Spleen (tissue), 11 donors: ENCODE measurements at regions not wholly inside any gene's neighbourhood (a gene's known extent, or its start where the extent isn't known, plus 50 kb on each side); places are given as distances from the start of the nearest gene placed in this dataset.

ENCODE experiments used
- DNase-seq: peaks from one replicate; pipeline ENCODE4 v3.0.0-alpha.2; 2020
- H3K27ac ChIP-seq, 8 donors: fragments of 200-600 bp; sonication (generic) in 7 of 8; 1 replicate in 4 of 8; 2 replicates in 4 of 8; pipeline versions ENCODE4 v1.5.0 to v1.8.0; 2016 to 2021; ENCODE audit warnings: inconsistent platforms in 4 of 8, mild to moderate bottlenecking in 4 of 8, moderate library complexity in 1 of 8
- H3K27me3 ChIP-seq, 7 donors: fragments of 200-600 bp; sonication (generic) in 6 of 7; replicated peaks in 1 of 7; 1 replicate in 4 of 7; 2 replicates in 3 of 7; pipeline versions ENCODE4 v1.5.0 to v1.8.0; 2016 to 2021; ENCODE audit warnings: inconsistent platforms in 3 of 7, mild to moderate bottlenecking in 1 of 7
- H3K36me3 ChIP-seq, 6 donors: fragments of 200-600 bp; sonication (generic) in 5 of 6; 1 replicate in 4 of 6; 2 replicates in 2 of 6; pipeline versions ENCODE4 v1.5.0 to v1.8.0; 2016 to 2021; ENCODE audit warnings: inconsistent platforms in 2 of 6
- H3K4me1 ChIP-seq, 6 donors: fragments of 200-600 bp; sonication (generic) in 5 of 6; 1 replicate in 3 of 6; 2 replicates in 3 of 6; pipeline versions ENCODE4 v1.5.0 to v1.8.0; 2016 to 2021; ENCODE audit warnings: inconsistent platforms in 3 of 6
- H3K4me3 ChIP-seq, 8 donors: fragments of 200-600 bp; sonication (generic) in 7 of 8; 1 replicate in 4 of 8; 2 replicates in 4 of 8; pipeline versions ENCODE4 v1.5.0 to v1.8.0; 2016 to 2021; ENCODE audit warnings: inconsistent platforms in 4 of 8, mild to moderate bottlenecking in 4 of 8, moderate library complexity in 2 of 8
- H3K9me3 ChIP-seq, 8 donors: fragments of 200-600 bp; sonication (generic) in 7 of 8; 1 replicate in 4 of 8; 2 replicates in 4 of 8; pipeline versions ENCODE4 v1.5.0 to v1.8.0; 2016 to 2021; ENCODE audit warnings: inconsistent platforms in 4 of 8
- CTCF ChIP-seq, 11 experiments: fragments of 200-600 bp in 7 of 11; fragments of 450-650 bp in 4 of 11; sonication (generic) in 4 of 11; IDR thresholded peaks in 8 of 11; conservative IDR thresholded peaks in 3 of 11; 1 replicate in 7 of 11; 2 replicates in 4 of 11; pipeline versions ENCODE4 v1.4.0 to v1.8.0; 2016 to 2021; ENCODE audit warnings: antibody characterized with exemption in 11 of 11, inconsistent platforms in 4 of 11, mild to moderate bottlenecking in 1 of 11
- POLR2A ChIP-seq, 3 donors: fragments of 450-650 bp; IDR thresholded peaks; one replicate each; pipeline ENCODE4 v1.5.1; 2017; ENCODE audit warnings: antibody characterized with exemption in 3 of 3, mild to moderate bottlenecking in 1 of 3
- POLR2AphosphoS5 ChIP-seq, 3 donors: sonication (generic); formaldehyde crosslinking; IDR thresholded peaks; one replicate each; pipeline ENCODE4 v1.5.1; 2017; ENCODE audit warnings: antibody characterized with exemption in 3 of 3
- WGBS, 5 donors: extraction: QIAGEN DNeasy Blood & Tissue Kit in 3 of 5; methylation state at CpG; one replicate each; pipeline versions ENCODE4 v1.1.5 to v1.1.7; 2013 to 2018; 5-methylcytosine and 5-hydroxymethylcytosine counted together
- intact Hi-C: fragments of 100-400 bp; cut with DNase I; formaldehyde crosslinking; loops from one replicate; pipeline ENCODE4 v1.15.0; 2023; ENCODE audit warnings: low total_unique reads
- donor health status: healthy with polysubstance abuse.
- donor health status: DM: no; HTN: no; CAD: no; lungs with moderate emphysema.
- donor health status: DM: no; HTN: no; CAD: no.
- donor health status: Bipolar disorder and iron deficiency.
- donor health status: healthy.
- donor health status: DM: no; HTN: no; CAD: no.
- donor health status: DM: yes; HTN: yes; CAD: no.

GRCh38 chr1:98188774-98189173, 267.9 kb upstream of the DPYD start:
- H3K27ac ChIP-seq, result no peak overlapping the region
- no peak for DNase-seq
- H3K4me1 ChIP-seq, result no peaks in the 10 kb centered on the region
- no peaks in the 10 kb centered on the region for H3K9me3 ChIP-seq
- no peaks in the 10 kb centered on the region for H3K27me3 ChIP-seq
- H3K4me3 ChIP-seq, result no peak overlapping the region
- 30 to 52% (median 44%) methylated on average over 1 of the region's 1 CpG for WGBS, 5 donors
- intact Hi-C loops, result no loop called here
- H3K36me3 ChIP-seq, result no peaks in the 10 kb centered on the region
- no peak for TF ChIP-seq POLR2A (IDR thresholded peaks at IDR 0.05)
- TF ChIP-seq CTCF (IDR thresholded peaks at IDR 0.05 in 8 of 11, conservative IDR thresholded peaks at IDR 0.05 in 3 of 11), result no peak
- no peak for TF ChIP-seq POLR2AphosphoS5 (IDR thresholded peaks at IDR 0.05)

GRCh38 chr1:98184856-98185255, 264.0 kb upstream of the DPYD start:
- intact Hi-C loops, result no loop called here
- H3K4me1 ChIP-seq, result no peaks in the 10 kb centered on the region
- H3K27me3 ChIP-seq, result no peaks in the 10 kb centered on the region
- WGBS, 5 donors, result 67 to 91% (median 78%) methylated on average over 2 of the region's 2 CpGs
- DNase-seq, result no peak
- H3K27ac ChIP-seq, result no peak overlapping the region
- no peaks in the 10 kb centered on the region for H3K36me3 ChIP-seq
- H3K9me3 ChIP-seq, result no peaks in the 10 kb centered on the region
- H3K4me3 ChIP-seq, result no peak overlapping the region
- TF ChIP-seq CTCF (IDR thresholded peaks at IDR 0.05 in 8 of 11, conservative IDR thresholded peaks at IDR 0.05 in 3 of 11), result no peak
- no peak for TF ChIP-seq POLR2AphosphoS5 (IDR thresholded peaks at IDR 0.05)
- TF ChIP-seq POLR2A (IDR thresholded peaks at IDR 0.05), result no peak

- Histone ChIP-seq H3K27ac (no peak overlapping the region), H3K4me1 (no peaks in the 10 kb centered on the region), H3K9me3 (no peaks in the 10 kb centered on the region), H3K27me3 (no peaks in the 10 kb centered on the region), H3K4me3 (no peak overlapping the region), H3K36me3 (no peaks in the 10 kb centered on the region)
- WGBS, 5 donors, result 48 to 93% (median 78%) methylated on average over 1 of the region's 1 CpG
- DNase-seq, result no peak
- intact Hi-C loops, result no loop called here
- no peak for TF ChIP-seq POLR2A (IDR thresholded peaks at IDR 0.05)
- TF ChIP-seq POLR2AphosphoS5 (IDR thresholded peaks at IDR 0.05), result no peak
- no peak for TF ChIP-seq CTCF (IDR thresholded peaks at IDR 0.05 in 8 of 11, conservative IDR thresholded peaks at IDR 0.05 in 3 of 11)
Observed at GRCh38 chr1:98181036-98181764, 260.4 kb upstream of the DPYD start.

- Histone ChIP-seq H3K27ac (no peak overlapping the region), H3K4me1 (no peaks in the 10 kb centered on the region), H3K4me3 (no peak overlapping the region), H3K27me3 (no peaks in the 10 kb centered on the region), H3K9me3 (no peaks in the 10 kb centered on the region), H3K36me3 (no peaks in the 10 kb centered on the region)
- TF ChIP-seq POLR2A (IDR thresholded peaks at IDR 0.05) (no peak), POLR2AphosphoS5 (IDR thresholded peaks at IDR 0.05) (no peak), CTCF (IDR thresholded peaks at IDR 0.05 in 8 of 11, conservative IDR thresholded peaks at IDR 0.05 in 3 of 11) (no peak)
- intact Hi-C loops, result no loop called here
- WGBS, 5 donors, result 68 to 92% (median 85%) methylated on average over 4 of the region's 4 CpGs
- no peak for DNase-seq
Observed at GRCh38 chr1:98179151-98179773, 258.4 kb upstream of the DPYD start.
